ENCODE measurements at regions not wholly inside any gene's neighbourhood (a gene's known extent, or its start where the extent isn't known, plus 50 kb on each side); places are given as distances from the start of the nearest gene placed in this dataset.
A peak's percentile ranks its signal among the peaks of the same experiment; 100 is the strongest.

DNA sequence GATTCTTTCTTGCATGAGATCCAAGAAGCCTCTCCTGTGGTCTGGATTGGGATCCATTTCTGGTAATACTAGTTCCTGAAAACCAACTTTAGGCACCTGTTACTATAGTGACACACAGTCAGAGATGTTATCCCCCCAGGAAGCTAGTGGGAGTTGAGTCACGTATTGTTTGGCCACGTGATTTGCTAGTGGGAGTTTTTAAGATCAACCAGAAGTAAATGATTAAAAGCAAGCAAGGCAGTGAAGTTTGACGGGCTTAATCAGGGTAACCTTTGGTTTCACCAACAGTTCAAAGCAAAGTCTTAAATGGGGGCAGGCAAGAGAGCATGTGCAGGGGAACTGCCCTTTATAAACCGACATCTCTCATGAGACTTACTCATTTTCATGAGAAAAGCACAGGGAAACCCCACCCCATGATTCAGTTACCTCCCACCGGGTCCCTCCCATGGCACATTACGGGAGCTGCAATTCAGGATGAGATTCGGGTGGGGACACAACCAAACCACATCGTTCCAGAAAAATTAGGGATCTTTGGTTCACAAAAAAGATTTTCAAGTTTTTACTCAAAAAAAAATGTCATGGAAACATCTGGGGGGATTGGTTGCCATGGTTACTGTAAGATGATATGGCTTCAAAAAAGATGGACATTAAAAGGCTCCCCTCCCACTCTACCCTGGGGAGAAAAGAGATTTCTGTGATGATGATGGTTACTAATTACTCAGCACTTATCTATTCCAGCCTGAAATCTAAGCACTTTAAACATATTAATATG is 483.1 kb upstream of the ERCC4 start:
- peak overlapping the region; percentile 35 for H3K4me2 ChIP-seq
- no peak overlapping the region for H2AFZ ChIP-seq
- peak overlapping the region; percentile 80 for H3K27ac ChIP-seq
- 48% methylated on average over 8 of the region's 8 CpGs for WGBS (ENCODE audit: low lambda C conversion rate, missing lambda C conversion rate)
- TF ChIP-seq EZH2 (IDR thresholded peaks at IDR 0.05; ENCODE audit: borderline replicate concordance) (no peak), EZH2phosphoT487 (IDR thresholded peaks at IDR 0.05; ENCODE audit: low read depth, severe bottlenecking, unreplicated experiment) (no peak)
- TF ChIP-seq, protein P1, sequence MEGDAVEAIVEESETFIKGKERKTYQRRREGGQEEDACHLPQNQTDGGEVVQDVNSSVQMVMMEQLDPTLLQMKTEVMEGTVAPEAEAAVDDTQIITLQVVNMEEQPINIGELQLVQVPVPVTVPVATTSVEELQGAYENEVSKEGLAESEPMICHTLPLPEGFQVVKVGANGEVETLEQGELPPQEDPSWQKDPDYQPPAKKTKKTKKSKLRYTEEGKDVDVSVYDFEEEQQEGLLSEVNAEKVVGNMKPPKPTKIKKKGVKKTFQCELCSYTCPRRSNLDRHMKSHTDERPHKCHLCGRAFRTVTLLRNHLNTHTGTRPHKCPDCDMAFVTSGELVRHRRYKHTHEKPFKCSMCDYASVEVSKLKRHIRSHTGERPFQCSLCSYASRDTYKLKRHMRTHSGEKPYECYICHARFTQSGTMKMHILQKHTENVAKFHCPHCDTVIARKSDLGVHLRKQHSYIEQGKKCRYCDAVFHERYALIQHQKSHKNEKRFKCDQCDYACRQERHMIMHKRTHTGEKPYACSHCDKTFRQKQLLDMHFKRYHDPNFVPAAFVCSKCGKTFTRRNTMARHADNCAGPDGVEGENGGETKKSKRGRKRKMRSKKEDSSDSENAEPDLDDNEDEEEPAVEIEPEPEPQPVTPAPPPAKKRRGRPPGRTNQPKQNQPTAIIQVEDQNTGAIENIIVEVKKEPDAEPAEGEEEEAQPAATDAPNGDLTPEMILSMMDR (IDR thresholded peaks at IDR 0.05; ENCODE audit: poor library complexity) = no peak
- no peaks in the 10 kb centered on the region for H3K79me2 ChIP-seq
- no peaks in the 10 kb centered on the region for H3K36me3 ChIP-seq (replicated peaks; ENCODE audit: insufficient read depth, low read depth)
- peaks cover 11% of the 10 kb centered on the region for H3K4me1 ChIP-seq (ENCODE audit: insufficient read depth)
- H3K9me2 ChIP-seq (replicated peaks; ENCODE audit: insufficient read depth) = no peaks in the 10 kb centered on the region
- no peak overlapping the region for H3K4me3 ChIP-seq
- no peaks in the 10 kb centered on the region for H4K20me1 ChIP-seq (ENCODE audit: insufficient read depth, poor library complexity, severe bottlenecking)
- H3K9me3 ChIP-seq (ENCODE audit: low read depth) = no peaks in the 10 kb centered on the region
- peak; percentile 84 for DNase-seq (ENCODE audit: low spot score)
- no peaks in the 10 kb centered on the region for H3K27me3 ChIP-seq

- no peaks in the 10 kb centered on the region for H3K79me2 ChIP-seq
Observed at GRCh38 chr16:13437413-13437795, 482.6 kb upstream of the ERCC4 start.

DNA sequence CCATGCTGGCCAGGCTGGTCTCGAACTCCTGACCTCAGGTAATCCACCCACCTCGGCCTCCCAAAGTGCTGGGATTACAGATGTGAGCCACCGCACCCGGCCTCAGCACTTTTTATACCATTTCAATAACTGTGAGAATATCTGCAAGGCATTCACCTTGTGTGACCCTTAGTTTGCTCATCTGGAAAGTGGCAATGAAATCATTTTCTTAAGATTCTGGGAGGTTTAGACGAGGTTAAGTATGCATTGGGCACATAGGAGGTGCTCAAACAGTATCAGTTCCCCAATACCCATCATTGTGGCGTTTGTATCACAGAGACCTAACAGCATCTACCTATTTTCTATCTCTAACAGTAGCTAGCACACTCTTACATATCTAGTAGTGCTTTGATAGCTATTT is 481.9 kb upstream of the ERCC4 start:
- no peaks in the 10 kb centered on the region for H3K27me3 ChIP-seq
- DNase-seq (ENCODE audit: low spot score) = no peak
- no peak overlapping the region for H2AFZ ChIP-seq
- H3K79me2 ChIP-seq = no peaks in the 10 kb centered on the region
- no peaks in the 10 kb centered on the region for H4K20me1 ChIP-seq (ENCODE audit: insufficient read depth, poor library complexity, severe bottlenecking)
- no peaks in the 10 kb centered on the region for H3K9me3 ChIP-seq (ENCODE audit: low read depth)
- TF ChIP-seq, protein P1 (IDR thresholded peaks at IDR 0.05; ENCODE audit: poor library complexity) = no peak
- no peak for TF ChIP-seq EZH2 (IDR thresholded peaks at IDR 0.05; ENCODE audit: borderline replicate concordance)
- no peaks in the 10 kb centered on the region for H3K36me3 ChIP-seq (replicated peaks; ENCODE audit: insufficient read depth, low read depth)
- peak overlapping the region; percentile 79 for H3K27ac ChIP-seq
- WGBS (ENCODE audit: low lambda C conversion rate, missing lambda C conversion rate) = 87% methylated on average over 6 of the region's 6 CpGs
- H3K9me2 ChIP-seq (replicated peaks; ENCODE audit: insufficient read depth) = no peaks in the 10 kb centered on the region
- peaks cover 11% of the 10 kb centered on the region for H3K4me1 ChIP-seq (ENCODE audit: insufficient read depth)
- H3K4me2 ChIP-seq = no peak overlapping the region
- no peak overlapping the region for H3K4me3 ChIP-seq

More at GRCh38 chr16:13437413-13437795, 482.6 kb upstream of the ERCC4 start:
- H3K4me3 ChIP-seq = no peak overlapping the region
- H3K9me3 ChIP-seq (ENCODE audit: low read depth) = no peaks in the 10 kb centered on the region
- TF ChIP-seq EZH2 (IDR thresholded peaks at IDR 0.05; ENCODE audit: borderline replicate concordance) (no peak), EZH2phosphoT487 (IDR thresholded peaks at IDR 0.05; ENCODE audit: low read depth, severe bottlenecking, unreplicated experiment) (no peak)
- TF ChIP-seq, protein P1 (IDR thresholded peaks at IDR 0.05; ENCODE audit: poor library complexity) = no peak
- H3K27me3 ChIP-seq = no peaks in the 10 kb centered on the region
- H3K27ac ChIP-seq = peak overlapping the region; percentile 79
- H3K9me2 ChIP-seq (replicated peaks; ENCODE audit: insufficient read depth) = no peaks in the 10 kb centered on the region
- WGBS (ENCODE audit: low lambda C conversion rate, missing lambda C conversion rate) = 43% methylated on average over 5 of the region's 5 CpGs
- peaks cover 11% of the 10 kb centered on the region for H3K4me1 ChIP-seq (ENCODE audit: insufficient read depth)
- H4K20me1 ChIP-seq (ENCODE audit: insufficient read depth, poor library complexity, severe bottlenecking) = no peaks in the 10 kb centered on the region
- peak; percentile 49 for DNase-seq (ENCODE audit: low spot score)
- H2AFZ ChIP-seq = no peak overlapping the region
- peak overlapping the region; percentile 35 for H3K4me2 ChIP-seq
- H3K36me3 ChIP-seq (replicated peaks; ENCODE audit: insufficient read depth, low read depth) = no peaks in the 10 kb centered on the region

All from hepatocyte (in vitro differentiated cells).